ENCODE measurements at regions not wholly inside any gene's neighbourhood (a gene's known extent, or its start where the extent isn't known, plus 50 kb on each side); places are given as distances from the start of the nearest gene placed in this dataset.

- TF ChIP-seq, protein P1, sequence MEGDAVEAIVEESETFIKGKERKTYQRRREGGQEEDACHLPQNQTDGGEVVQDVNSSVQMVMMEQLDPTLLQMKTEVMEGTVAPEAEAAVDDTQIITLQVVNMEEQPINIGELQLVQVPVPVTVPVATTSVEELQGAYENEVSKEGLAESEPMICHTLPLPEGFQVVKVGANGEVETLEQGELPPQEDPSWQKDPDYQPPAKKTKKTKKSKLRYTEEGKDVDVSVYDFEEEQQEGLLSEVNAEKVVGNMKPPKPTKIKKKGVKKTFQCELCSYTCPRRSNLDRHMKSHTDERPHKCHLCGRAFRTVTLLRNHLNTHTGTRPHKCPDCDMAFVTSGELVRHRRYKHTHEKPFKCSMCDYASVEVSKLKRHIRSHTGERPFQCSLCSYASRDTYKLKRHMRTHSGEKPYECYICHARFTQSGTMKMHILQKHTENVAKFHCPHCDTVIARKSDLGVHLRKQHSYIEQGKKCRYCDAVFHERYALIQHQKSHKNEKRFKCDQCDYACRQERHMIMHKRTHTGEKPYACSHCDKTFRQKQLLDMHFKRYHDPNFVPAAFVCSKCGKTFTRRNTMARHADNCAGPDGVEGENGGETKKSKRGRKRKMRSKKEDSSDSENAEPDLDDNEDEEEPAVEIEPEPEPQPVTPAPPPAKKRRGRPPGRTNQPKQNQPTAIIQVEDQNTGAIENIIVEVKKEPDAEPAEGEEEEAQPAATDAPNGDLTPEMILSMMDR (conservative IDR thresholded peaks at IDR 0.05 in 1 of 2, IDR thresholded peaks at IDR 0.05 in 1 of 2; ENCODE audit: extremely low read depth in 1 of 2, insufficient read depth in 1 of 2, low read depth in 1 of 2, low read length in 2 of 2): peak; percentile 26 to 68
- no peak for TF ChIP-seq EZH2 (IDR thresholded peaks at IDR 0.05; ENCODE audit: borderline replicate concordance, low read length)
Observed at GRCh38 chr20:48012401-48012974, 227.2 kb upstream of the SULF2 start.

Data from mammary epithelial cell (primary cell).